ENCODE measurements at regions not wholly inside any gene's neighbourhood (a gene's known extent, or its start where the extent isn't known, plus 50 kb on each side); places are given as distances from the start of the nearest gene placed in this dataset.

- no peak for TF ChIP-seq CTCF (IDR thresholded peaks at IDR 0.05; ENCODE audit: low read length, missing control alignments)
Observed at GRCh38 chr6:105951322-105951721, 134.8 kb upstream of the PRDM1 start.

GRCh38 chr6:105949869-105950268 is 136.3 kb upstream of the PRDM1 start:
- no peak overlapping the region for H3K4me3 ChIP-seq (replicated peaks; ENCODE audit: low read depth, low read length)
- no peak for TF ChIP-seq CTCF (IDR thresholded peaks at IDR 0.05; ENCODE audit: low read length, missing control alignments)
- no peak for DNase-seq (ENCODE audit: low read depth)

More at GRCh38 chr6:105951322-105951721, 134.8 kb upstream of the PRDM1 start:
- DNase-seq (ENCODE audit: low read depth) = no peak
- no peak overlapping the region for H3K4me3 ChIP-seq (replicated peaks; ENCODE audit: low read depth, low read length)

- H3K4me3 ChIP-seq (replicated peaks; ENCODE audit: low read depth, low read length) = no peak overlapping the region
- no peak for DNase-seq (ENCODE audit: low read depth)
- TF ChIP-seq CTCF (IDR thresholded peaks at IDR 0.05; ENCODE audit: low read length, missing control alignments) = no peak
Observed at GRCh38 chr6:105943514-105943913, 142.6 kb upstream of the PRDM1 start.

GRCh38 chr6:105941621-105942412 is 144.3 kb upstream of the PRDM1 start:
- TF ChIP-seq CTCF (IDR thresholded peaks at IDR 0.05; ENCODE audit: low read length, missing control alignments) = no peak
- DNase-seq (ENCODE audit: low read depth) = no peak
- H3K4me3 ChIP-seq (replicated peaks; ENCODE audit: low read depth, low read length) = no peak overlapping the region

- no peak overlapping the region for H3K4me3 ChIP-seq (replicated peaks; ENCODE audit: low read depth, low read length)
- no peak for DNase-seq (ENCODE audit: low read depth)
- TF ChIP-seq CTCF (IDR thresholded peaks at IDR 0.05; ENCODE audit: low read length, missing control alignments) = no peak
Observed at GRCh38 chr6:105940990-105941389, 145.1 kb upstream of the PRDM1 start.

GRCh38 chr6:105936972-105937371 is 149.2 kb upstream of the PRDM1 start:
- no peak for TF ChIP-seq CTCF (IDR thresholded peaks at IDR 0.05; ENCODE audit: low read length, missing control alignments)
- DNase-seq (ENCODE audit: low read depth) = no peak
- no peak overlapping the region for H3K4me3 ChIP-seq (replicated peaks; ENCODE audit: low read depth, low read length)

GRCh38 chr6:105935416-105935815 is 150.7 kb upstream of the PRDM1 start:
- TF ChIP-seq CTCF (IDR thresholded peaks at IDR 0.05; ENCODE audit: low read length, missing control alignments) = no peak
- H3K4me3 ChIP-seq (replicated peaks; ENCODE audit: low read depth, low read length) = no peak overlapping the region
- no peak for DNase-seq (ENCODE audit: low read depth)

Data from fibroblast of pulmonary artery (primary cell).